GM13976 (cell line): ENCODE measurements at regions not wholly inside any gene's neighbourhood (a gene's known extent, or its start where the extent isn't known, plus 50 kb on each side); places are given as distances from the start of the nearest gene placed in this dataset.

Source experiments
- DNase-seq: peaks from one replicate; pipeline ENCODE4 v3.0.0; 2012; ENCODE audit warnings: low spot score
- CTCF ChIP-seq: IDR thresholded peaks from 2 replicates; pipeline ENCODE4 v1.5.1; 2012; ENCODE audit warnings: borderline replicate concordance, mild to moderate bottlenecking; ENCODE audit not compliant: insufficient read depth; ENCODE audit errors: extremely low read depth, missing control alignments, control extremely low read depth
- in situ Hi-C: fragments of 300-500 bp; cut with MboI; formaldehyde crosslinking; loops from one replicate; pipeline ENCODE4 v1.12.0; 2022; ENCODE audit warnings: low sequenced_read_pairs, mixed read lengths, inconsistent platforms; ENCODE audit not compliant: unreplicated experiment

DNA sequence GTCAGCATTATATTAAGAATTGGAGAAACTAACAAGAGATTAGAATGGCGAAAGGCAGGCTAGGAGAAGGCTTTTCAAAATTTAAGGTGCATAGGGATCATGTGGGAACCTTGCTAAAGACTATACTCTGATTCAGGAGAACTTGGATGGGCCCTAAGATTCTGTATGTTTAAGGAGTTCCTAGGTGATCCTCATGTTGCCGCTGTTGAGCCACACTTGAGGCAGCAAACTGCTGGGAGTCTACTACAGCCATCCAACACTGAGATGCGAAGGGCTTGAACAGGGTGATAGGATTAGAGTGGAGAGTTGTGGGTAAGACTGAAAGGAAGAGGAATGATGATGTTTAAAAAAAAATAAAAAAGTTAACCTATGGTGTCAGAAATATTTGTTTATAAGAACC, 1013.2 kb downstream of the MRPL39 start:
- in situ Hi-C loops: no loop called here
- TF ChIP-seq CTCF: no peak
- no peak for DNase-seq

- TF ChIP-seq CTCF: no peak
- DNase-seq: no peak
- in situ Hi-C loops: no loop called here
Observed at GRCh38 chr21:24590261-24590660, 1017.0 kb downstream of the MRPL39 start.

DNA sequence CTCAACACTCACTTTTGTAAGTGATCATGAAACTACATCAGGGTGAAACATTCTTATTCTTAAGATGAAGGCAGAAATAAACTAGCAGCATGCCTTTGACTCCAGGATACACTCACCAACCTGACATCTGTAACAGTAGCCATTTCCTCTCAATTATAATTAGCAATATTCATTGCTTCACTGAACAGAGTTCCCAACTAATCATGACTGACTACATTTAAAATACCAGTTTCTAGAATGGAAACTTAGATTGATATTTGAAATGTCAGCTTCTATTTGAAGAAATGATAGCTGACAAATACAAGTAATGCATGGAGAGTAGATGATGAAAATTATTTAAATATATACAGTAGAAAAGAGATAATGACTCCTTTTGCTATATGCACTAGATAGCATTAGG, 1023.8 kb downstream of the MRPL39 start:
- in situ Hi-C loops: no loop called here
- no peak for TF ChIP-seq CTCF
- DNase-seq: no peak

DNA sequence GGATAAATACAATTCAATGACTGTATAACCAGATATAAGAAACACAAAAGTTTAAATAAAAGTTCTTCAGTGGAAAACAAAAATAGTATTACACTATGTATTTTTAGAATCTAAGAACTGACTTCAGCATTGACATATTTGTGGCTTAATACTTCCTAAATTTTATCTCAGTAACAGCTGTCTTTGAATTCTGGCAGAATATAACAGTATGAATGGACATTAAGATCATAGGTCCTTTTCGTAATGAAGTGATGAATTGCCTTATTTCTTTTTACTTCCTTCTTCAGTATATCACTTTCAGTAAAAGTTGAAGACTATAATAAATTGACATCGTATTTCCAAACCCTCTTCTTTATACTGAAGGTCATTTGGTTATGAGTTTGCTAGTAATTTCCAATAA, 1030.0 kb downstream of the MRPL39 start:
- no peak for TF ChIP-seq CTCF
- DNase-seq: no peak
- in situ Hi-C loops: no loop called here

GRCh38 chr21:24561291-24561690, 1046.0 kb downstream of the MRPL39 start:
- no peak for DNase-seq
- TF ChIP-seq CTCF: no peak
- in situ Hi-C loops: no loop called here

DNA sequence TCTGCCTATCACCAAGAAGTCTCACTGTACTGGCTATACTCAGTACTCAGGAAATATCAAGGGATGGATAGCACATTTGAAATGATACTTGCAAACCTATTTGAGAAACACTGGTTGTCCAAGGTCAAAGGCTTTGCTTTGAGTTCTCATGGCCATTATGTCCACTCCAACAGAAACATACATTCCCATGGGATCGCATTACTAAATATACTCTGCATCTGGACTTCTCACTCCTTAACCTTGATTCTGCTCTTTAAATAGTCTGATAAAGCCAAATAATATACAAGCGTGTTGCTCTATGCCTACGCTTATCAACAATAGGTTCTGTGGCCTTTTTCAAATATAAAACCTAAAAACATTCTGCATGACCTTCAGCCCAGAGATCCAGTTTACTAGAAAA, 1054.8 kb downstream of the MRPL39 start:
- in situ Hi-C loops: no loop called here
- DNase-seq: no peak
- TF ChIP-seq CTCF: no peak

DNA sequence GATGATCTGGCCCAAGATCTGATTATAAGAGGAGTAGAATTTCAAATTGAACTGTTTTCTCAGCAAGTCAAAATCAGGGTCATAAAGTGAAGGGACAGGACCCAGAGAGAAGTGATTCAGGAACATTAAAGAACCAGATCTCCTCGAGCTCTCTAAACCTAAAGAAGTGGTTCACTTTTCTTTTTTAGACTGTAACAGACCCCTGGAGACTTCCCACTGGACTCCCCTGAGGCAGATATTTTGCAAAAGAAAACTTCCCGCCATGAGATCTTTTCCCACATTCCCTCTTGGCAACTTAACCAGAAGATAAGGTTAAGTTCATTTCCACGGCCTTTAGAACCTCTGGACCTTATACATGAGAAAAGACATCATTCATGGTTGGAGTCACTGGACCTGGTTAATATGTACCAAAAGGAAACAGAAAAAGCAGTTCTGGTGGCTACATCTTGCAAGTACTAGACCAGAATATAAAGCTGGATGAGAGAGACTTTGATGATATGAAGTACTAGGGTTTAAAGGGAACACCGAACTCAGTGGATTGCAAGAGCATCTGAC, 1061.4 kb downstream of the MRPL39 start:
- no peak for DNase-seq
- TF ChIP-seq CTCF: no peak
- in situ Hi-C loops: no loop called here
